HepG2 (cell line): ENCODE measurements at regions not wholly inside any gene's neighbourhood (a gene's known extent, or its start where the extent isn't known, plus 50 kb on each side); places are given as distances from the start of the nearest gene placed in this dataset.

ENCODE experiments used
- ATF2 ChIP-seq: sonication (generic); formaldehyde crosslinking; IDR thresholded peaks from 2 replicates; pipeline ENCODE4 v1.4.0; 2020; ENCODE audit warnings: missing genetic modification reagents
- CBX2 ChIP-seq, 2 experiments: fragments of 200-600 bp in 1 of 2; sonication (generic); formaldehyde crosslinking in 1 of 2; IDR thresholded peaks; 2 replicates each; pipeline versions ENCODE4 v1.7.0 to v1.8.1; 2018 to 2022; ENCODE audit warnings: low read depth in 2 of 2, low read length in 1 of 2, mild to moderate bottlenecking in 1 of 2, missing genetic modification reagents in 1 of 2
- CENPT ChIP-seq: sonication (generic); formaldehyde crosslinking; IDR thresholded peaks from 2 replicates; pipeline ENCODE4 v1.8.0; 2022; ENCODE audit warnings: low read depth, mild to moderate bottlenecking, moderate library complexity, missing genetic modification reagents
- DRAP1 ChIP-seq: IDR thresholded peaks from 2 replicates; pipeline ENCODE4 v1.6.1; 2016; ENCODE audit warnings: missing genetic modification reagents, missing compliant biosample characterization
- FOSL2 ChIP-seq: sonication (generic); formaldehyde crosslinking; IDR thresholded peaks from 2 replicates; pipeline ENCODE4 v1.4.0; 2020; ENCODE audit warnings: missing genetic modification reagents
- FOXA3 ChIP-seq: IDR thresholded peaks from 2 replicates; pipeline ENCODE4 v1.6.1; 2016; ENCODE audit warnings: missing genetic modification reagents, missing compliant biosample characterization
- GLI4 ChIP-seq: sonication (generic); formaldehyde crosslinking; IDR thresholded peaks from 2 replicates; pipeline ENCODE4 v1.5.1; 2020; ENCODE audit warnings: missing genetic modification reagents, mild to moderate bottlenecking, moderate library complexity, borderline replicate concordance
- KLF11 ChIP-seq: IDR thresholded peaks from 2 replicates; pipeline ENCODE4 v1.6.1; 2016; ENCODE audit warnings: missing compliant biosample characterization
- MBNL3 ChIP-seq: fragments of 250-450 bp; sonication (Bioruptor Pico); conservative IDR thresholded peaks from 2 replicates; pipeline ENCODE4 v1.8.0; 2022; ENCODE audit warnings: mild to moderate bottlenecking, inconsistent platforms
- PAF1 ChIP-seq: IDR thresholded peaks from 2 replicates; pipeline ENCODE4 v1.6.1; 2016; ENCODE audit warnings: missing genetic modification reagents, missing compliant biosample characterization
- PPARG ChIP-seq: conservative IDR thresholded peaks from 2 replicates; pipeline ENCODE4 v1.6.1; 2016; ENCODE audit warnings: missing biosample characterization, missing genetic modification reagents
- SALL2 ChIP-seq: sonication (generic); formaldehyde crosslinking; IDR thresholded peaks from 2 replicates; pipeline ENCODE4 v1.8.1; 2023; ENCODE audit warnings: mild to moderate bottlenecking, missing genetic modification reagents, inconsistent platforms
- SRSF1 ChIP-seq: fragments of 200-400 bp; formaldehyde crosslinking; optimal IDR thresholded peaks from 2 replicates; pipeline ENCODE3; 2017; ENCODE audit warnings: mild to moderate bottlenecking, low read depth, low read length, moderate library complexity
- THAP8 ChIP-seq: sonication (generic); formaldehyde crosslinking; IDR thresholded peaks from 2 replicates; pipeline ENCODE4 v1.5.1; 2020; ENCODE audit warnings: missing genetic modification reagents, mild to moderate bottlenecking, borderline replicate concordance
- XBP1 ChIP-seq: sonication (generic); formaldehyde crosslinking; IDR thresholded peaks from 2 replicates; pipeline ENCODE4 v1.5.0; 2020; ENCODE audit warnings: missing genetic modification reagents
- XRCC5 ChIP-seq: fragments of 200-400 bp; formaldehyde crosslinking; optimal IDR thresholded peaks from 2 replicates; pipeline ENCODE3; 2017; ENCODE audit warnings: mild to moderate bottlenecking, low read length
- ZBTB20 ChIP-seq: sonication (generic); formaldehyde crosslinking; IDR thresholded peaks from 2 replicates; pipeline ENCODE4 v1.8.1; 2023; ENCODE audit warnings: missing genetic modification reagents, low read depth, mild to moderate bottlenecking, borderline replicate concordance
- ZFY ChIP-seq: sonication (generic); formaldehyde crosslinking; IDR thresholded peaks from 2 replicates; pipeline ENCODE4 v1.4.0; 2020; ENCODE audit warnings: missing genetic modification reagents
- ZHX1 ChIP-seq: sonication (generic); formaldehyde crosslinking; IDR thresholded peaks from 2 replicates; pipeline ENCODE4 v1.8.1; 2022; ENCODE audit warnings: low read depth, mild to moderate bottlenecking, missing genetic modification reagents
- ZNF251 ChIP-seq: sonication (generic); formaldehyde crosslinking; IDR thresholded peaks from 2 replicates; pipeline ENCODE4 v1.9.0; 2021; ENCODE audit warnings: mild to moderate bottlenecking, missing genetic modification reagents
- ZNF337 ChIP-seq: sonication (generic); formaldehyde crosslinking; IDR thresholded peaks from 2 replicates; pipeline ENCODE4 v1.5.1; 2020; ENCODE audit warnings: missing genetic modification reagents, low read depth, mild to moderate bottlenecking, borderline replicate concordance
- ZNF33A ChIP-seq: sonication (generic); formaldehyde crosslinking; IDR thresholded peaks from 2 replicates; pipeline ENCODE4 v1.5.1; 2020; ENCODE audit warnings: missing genetic modification reagents, mild to moderate bottlenecking, moderate library complexity, borderline replicate concordance
- ZNF549 ChIP-seq: sonication (generic); formaldehyde crosslinking; IDR thresholded peaks from 2 replicates; pipeline ENCODE4 v1.5.0; 2020; ENCODE audit warnings: missing genetic modification reagents
- ZNF747 ChIP-seq: sonication (generic); formaldehyde crosslinking; IDR thresholded peaks from 2 replicates; pipeline ENCODE4 v1.8.1; 2023; ENCODE audit warnings: missing genetic modification reagents, mild to moderate bottlenecking, borderline replicate concordance
- ZNF781 ChIP-seq: sonication (generic); formaldehyde crosslinking; IDR thresholded peaks from 2 replicates; pipeline ENCODE4 v1.5.1; 2020; ENCODE audit warnings: borderline replicate concordance, mild to moderate bottlenecking, missing genetic modification reagents; ENCODE audit errors: not compliant biosample characterization
- ZNF841 ChIP-seq: sonication (generic); formaldehyde crosslinking; IDR thresholded peaks from 2 replicates; pipeline ENCODE4 v1.8.1; 2023; ENCODE audit warnings: missing genetic modification reagents, borderline replicate concordance

GRCh38 chr4:3880615-3881120 lies 114.5 kb downstream of the ADRA2C start (continued):
- TF ChIP-seq ZNF781 (CRISPR knock-in tag) (no peak), MBNL3 (CRISPR knock-in tag) (no peak), ZHX1 (CRISPR knock-in tag) (no peak), XRCC5 (no peak), GLI4 (CRISPR knock-in tag) (no peak), SALL2 (CRISPR knock-in tag) (no peak), ZNF33A (CRISPR knock-in tag) (no peak), PAF1 (no peak), PPARG (CRISPR knock-in tag) (no peak), ATF2 (CRISPR knock-in tag) (no peak), ZNF251 (CRISPR knock-in tag) (no peak), DRAP1 (CRISPR knock-in tag) (no peak), CENPT (CRISPR knock-in tag) (no peak), ZBTB20 (CRISPR knock-in tag) (no peak), ZNF549 (CRISPR knock-in tag) (no peak), SRSF1 (no peak), CBX2 (IDR thresholded peaks at IDR 0.05; ENCODE audit: low read depth, low read length) (no peak), CBX2 (CRISPR knock-in tag; IDR thresholded peaks at IDR 0.05; ENCODE audit: low read depth) (no peak), FOSL2 (CRISPR knock-in tag) (no peak), ZNF337 (CRISPR knock-in tag) (no peak), THAP8 (CRISPR knock-in tag) (no peak), FOXA3 (CRISPR knock-in tag) (0 out of 2 replicates have a peak, but pooled peaks have one; percentile 16), XBP1 (no peak), ZNF841 (CRISPR knock-in tag) (no peak), ZFY (CRISPR knock-in tag) (no peak), ZNF747 (CRISPR knock-in tag) (no peak), KLF11 (CRISPR knock-in tag) (no peak)
